GM19438 (cell line): ENCODE measurements at regions not wholly inside any gene's neighbourhood (a gene's known extent, or its start where the extent isn't known, plus 50 kb on each side); places are given as distances from the start of the nearest gene placed in this dataset.
A peak's percentile ranks its signal among the peaks of the same experiment; 100 is the strongest.
"Not testable (repeated sequence)": the region's sequence is repeated elsewhere in the genome, so short reads cannot be mapped to it uniquely, and the experiment has no call there.

Experiments
- ATAC-seq: cut with Tn5 transposase; IDR thresholded peaks from one replicate; pipeline ENCODE4 v1.9.1; 2021; ENCODE audit warnings: low read depth; ENCODE audit not compliant: unreplicated experiment

GRCh38 chr6:141464896-141465295 is 667.8 kb upstream of the GJE1 start:
- ATAC-seq: no peak

- no peak for ATAC-seq
Measured at GRCh38 chr6:141464490-141464889, 668.2 kb upstream of the GJE1 start.

- ATAC-seq: peak; percentile 79
Measured at GRCh38 chr6:141463237-141463977, 669.3 kb upstream of the GJE1 start.

GRCh38 chr6:141460743-141461484 is 671.8 kb upstream of the GJE1 start:
- no peak for ATAC-seq

- ATAC-seq: not testable (repeated sequence)
Measured at GRCh38 chr6:141460245-141460644, 672.5 kb upstream of the GJE1 start.

GRCh38 chr6:141457984-141458383 is 674.7 kb upstream of the GJE1 start:
- ATAC-seq: not testable (repeated sequence)

- no peak for ATAC-seq
Measured at GRCh38 chr6:141452354-141452686, 680.4 kb upstream of the GJE1 start.

- ATAC-seq: no peak
Measured at GRCh38 chr6:141451511-141452353, 681.0 kb upstream of the GJE1 start.

- ATAC-seq: no peak
Measured at GRCh38 chr6:141451181-141451510, 681.6 kb upstream of the GJE1 start.

- no peak for ATAC-seq
Measured at GRCh38 chr6:141445928-141446628, 686.6 kb upstream of the GJE1 start.

- ATAC-seq: no peak
Measured at GRCh38 chr6:141443668-141444289, 688.9 kb upstream of the GJE1 start.

GRCh38 chr6:141443032-141443431 is 689.7 kb upstream of the GJE1 start:
- no peak for ATAC-seq

GRCh38 chr6:141439513-141439912 is 693.2 kb upstream of the GJE1 start:
- no peak for ATAC-seq

GRCh38 chr6:141437685-141438084 is 695.0 kb upstream of the GJE1 start:
- ATAC-seq: no peak

- ATAC-seq: no peak
Measured at GRCh38 chr6:141437011-141437410, 695.7 kb upstream of the GJE1 start.

GRCh38 chr6:141426400-141426980 is 706.2 kb upstream of the GJE1 start:
- no peak for ATAC-seq

- ATAC-seq: no peak
Measured at GRCh38 chr6:141421378-141421777, 711.3 kb upstream of the GJE1 start.

GRCh38 chr6:141418076-141418475 is 714.6 kb upstream of the GJE1 start:
- no peak for ATAC-seq

GRCh38 chr6:141415896-141416295 is 716.8 kb upstream of the GJE1 start:
- no peak for ATAC-seq

GRCh38 chr6:141413196-141413595 is 719.5 kb upstream of the GJE1 start:
- ATAC-seq: no peak
